ENCODE measurements at regions not wholly inside any gene's neighbourhood (a gene's known extent, or its start where the extent isn't known, plus 50 kb on each side); places are given as distances from the start of the nearest gene placed in this dataset.

DNA sequence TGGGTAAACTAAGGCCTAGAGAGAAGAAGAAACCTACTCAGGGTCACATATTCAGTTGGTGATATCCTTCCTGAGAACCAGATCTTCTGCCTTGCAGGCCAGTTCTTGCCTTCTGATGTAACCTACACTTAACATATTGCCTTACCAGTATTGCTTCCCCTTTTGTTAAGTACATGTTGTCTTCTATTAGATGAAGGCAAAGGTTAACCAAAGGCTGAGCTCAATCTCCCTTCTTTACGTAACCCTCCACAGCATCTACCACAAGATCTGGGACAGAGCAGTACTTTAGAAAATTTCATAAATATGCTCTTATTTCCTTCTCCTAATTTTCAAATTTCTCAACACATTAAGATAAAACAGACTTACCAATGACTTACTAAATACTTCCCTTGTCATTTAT lies 474.4 kb downstream of the SH2D1A start:
- Histone ChIP-seq H3K4me3 (replicated peaks; ENCODE audit: insufficient read depth, low read length) (no peak overlapping the region), H3K27ac (replicated peaks) (no peak overlapping the region), H3K27me3 (ENCODE audit: insufficient read depth, poor library complexity, severe bottlenecking) (no peaks in the 10 kb centered on the region)
- no peak for DNase-seq (ENCODE audit: low read depth in 1 of 2, low spot score in 1 of 2)
- TF ChIP-seq, protein P1, sequence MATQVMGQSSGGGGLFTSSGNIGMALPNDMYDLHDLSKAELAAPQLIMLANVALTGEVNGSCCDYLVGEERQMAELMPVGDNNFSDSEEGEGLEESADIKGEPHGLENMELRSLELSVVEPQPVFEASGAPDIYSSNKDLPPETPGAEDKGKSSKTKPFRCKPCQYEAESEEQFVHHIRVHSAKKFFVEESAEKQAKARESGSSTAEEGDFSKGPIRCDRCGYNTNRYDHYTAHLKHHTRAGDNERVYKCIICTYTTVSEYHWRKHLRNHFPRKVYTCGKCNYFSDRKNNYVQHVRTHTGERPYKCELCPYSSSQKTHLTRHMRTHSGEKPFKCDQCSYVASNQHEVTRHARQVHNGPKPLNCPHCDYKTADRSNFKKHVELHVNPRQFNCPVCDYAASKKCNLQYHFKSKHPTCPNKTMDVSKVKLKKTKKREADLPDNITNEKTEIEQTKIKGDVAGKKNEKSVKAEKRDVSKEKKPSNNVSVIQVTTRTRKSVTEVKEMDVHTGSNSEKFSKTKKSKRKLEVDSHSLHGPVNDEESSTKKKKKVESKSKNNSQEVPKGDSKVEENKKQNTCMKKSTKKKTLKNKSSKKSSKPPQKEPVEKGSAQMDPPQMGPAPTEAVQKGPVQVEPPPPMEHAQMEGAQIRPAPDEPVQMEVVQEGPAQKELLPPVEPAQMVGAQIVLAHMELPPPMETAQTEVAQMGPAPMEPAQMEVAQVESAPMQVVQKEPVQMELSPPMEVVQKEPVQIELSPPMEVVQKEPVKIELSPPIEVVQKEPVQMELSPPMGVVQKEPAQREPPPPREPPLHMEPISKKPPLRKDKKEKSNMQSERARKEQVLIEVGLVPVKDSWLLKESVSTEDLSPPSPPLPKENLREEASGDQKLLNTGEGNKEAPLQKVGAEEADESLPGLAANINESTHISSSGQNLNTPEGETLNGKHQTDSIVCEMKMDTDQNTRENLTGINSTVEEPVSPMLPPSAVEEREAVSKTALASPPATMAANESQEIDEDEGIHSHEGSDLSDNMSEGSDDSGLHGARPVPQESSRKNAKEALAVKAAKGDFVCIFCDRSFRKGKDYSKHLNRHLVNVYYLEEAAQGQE (IDR thresholded peaks at IDR 0.05; ENCODE audit: insufficient replicate concordance, low read depth): no peak
- no peak for TF ChIP-seq POLR2AphosphoS5 (IDR thresholded peaks at IDR 0.05; ENCODE audit: low read depth)
- no peak for TF ChIP-seq CTCF (IDR thresholded peaks at IDR 0.05; ENCODE audit: insufficient read depth, low read length)
- TF ChIP-seq SPI1 (IDR thresholded peaks at IDR 0.05; ENCODE audit: borderline replicate concordance, low read depth): no peak
- no peak for TF ChIP-seq GABPA (IDR thresholded peaks at IDR 0.05; ENCODE audit: low read depth)

DNA sequence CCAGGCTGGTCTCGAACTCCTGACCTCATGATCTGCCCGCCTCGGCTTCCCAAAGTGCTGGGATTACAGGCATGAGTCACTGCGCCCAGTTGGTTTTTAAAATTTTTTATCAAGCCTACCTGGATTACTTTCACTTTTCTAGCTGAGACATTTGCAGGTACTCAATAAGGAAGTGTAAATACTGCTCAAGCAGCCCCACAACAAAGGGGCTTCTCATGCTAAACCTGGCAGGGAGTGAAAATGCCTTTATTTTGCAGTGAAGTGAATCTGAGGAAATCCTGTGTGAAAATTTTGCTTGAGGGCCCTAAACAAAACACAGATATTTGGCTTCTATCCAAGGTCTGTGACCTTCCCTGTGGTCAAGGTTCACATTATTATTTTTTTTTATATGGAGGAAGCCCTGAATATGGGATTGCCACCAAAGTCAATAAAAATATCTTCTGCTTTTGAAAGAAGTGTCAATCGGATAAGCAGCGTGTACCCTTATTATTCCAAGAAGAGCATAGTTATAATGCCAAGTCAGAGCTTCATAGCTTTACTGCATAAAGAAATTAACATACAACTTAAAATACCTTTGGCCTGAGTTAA lies 481.0 kb downstream of the SH2D1A start:
- DNase-seq (ENCODE audit: low read depth in 1 of 2, low spot score in 1 of 2): no peak
- no peaks in the 10 kb centered on the region for H3K27me3 ChIP-seq (ENCODE audit: insufficient read depth, poor library complexity, severe bottlenecking)
- no peak for TF ChIP-seq CTCF (IDR thresholded peaks at IDR 0.05; ENCODE audit: insufficient read depth, low read length)
- no peak for TF ChIP-seq SPI1 (IDR thresholded peaks at IDR 0.05; ENCODE audit: borderline replicate concordance, low read depth)
- TF ChIP-seq POLR2AphosphoS5 (IDR thresholded peaks at IDR 0.05; ENCODE audit: low read depth): no peak
- TF ChIP-seq GABPA (IDR thresholded peaks at IDR 0.05; ENCODE audit: low read depth): no peak
- TF ChIP-seq, protein P1 (IDR thresholded peaks at IDR 0.05; ENCODE audit: insufficient replicate concordance, low read depth): no peak
- H3K27ac ChIP-seq (replicated peaks): no peak overlapping the region
- H3K4me3 ChIP-seq (replicated peaks; ENCODE audit: insufficient read depth, low read length): no peak overlapping the region

DNA sequence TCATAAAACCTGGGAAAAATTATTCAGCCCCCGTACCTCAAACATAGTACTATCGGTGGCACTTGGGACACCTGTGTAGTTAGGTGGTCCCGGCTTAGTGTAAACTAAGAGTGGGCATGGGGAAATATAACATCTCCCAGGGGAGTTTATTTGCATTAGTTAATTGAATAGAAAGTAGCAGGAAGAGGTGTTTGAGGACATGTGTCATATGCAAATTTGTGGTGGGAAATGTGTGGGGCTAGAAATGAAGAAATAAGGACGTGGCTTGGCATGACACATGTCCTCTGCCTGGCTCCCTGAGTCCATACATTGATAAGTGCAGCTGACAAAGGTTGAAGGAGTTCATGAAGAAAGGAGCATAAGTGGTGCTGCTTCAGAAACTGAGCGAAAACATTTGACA lies 483.6 kb downstream of the SH2D1A start:
- H3K4me3 ChIP-seq (replicated peaks; ENCODE audit: insufficient read depth, low read length): no peak overlapping the region
- H3K27me3 ChIP-seq (ENCODE audit: insufficient read depth, poor library complexity, severe bottlenecking): no peaks in the 10 kb centered on the region
- H3K27ac ChIP-seq (replicated peaks): no peak overlapping the region
- no peak for DNase-seq (ENCODE audit: low read depth in 1 of 2, low spot score in 1 of 2)
- TF ChIP-seq GABPA (IDR thresholded peaks at IDR 0.05; ENCODE audit: low read depth): no peak
- TF ChIP-seq SPI1 (IDR thresholded peaks at IDR 0.05; ENCODE audit: borderline replicate concordance, low read depth): no peak
- no peak for TF ChIP-seq CTCF (IDR thresholded peaks at IDR 0.05; ENCODE audit: insufficient read depth, low read length)
- TF ChIP-seq, protein P1 (IDR thresholded peaks at IDR 0.05; ENCODE audit: insufficient replicate concordance, low read depth): no peak
- no peak for TF ChIP-seq POLR2AphosphoS5 (IDR thresholded peaks at IDR 0.05; ENCODE audit: low read depth)

Measured in HL-60 (cell line).